Left ventricle myocardium inferior (tissue), 1 donor: ENCODE measurements at regions not wholly inside any gene's neighbourhood (a gene's known extent, or its start where the extent isn't known, plus 50 kb on each side); places are given as distances from the start of the nearest gene placed in this dataset.

ENCODE experiments used
- DNase-seq: peaks from one replicate; pipeline ENCODE4 v3.0.0-alpha.2; 2020
- H3K27ac ChIP-seq: fragments of 200-600 bp; replicated peaks from 2 replicates; pipeline ENCODE4 v1.8.0; 2021
- H3K27me3 ChIP-seq: fragments of 200-600 bp; 2 replicates; pipeline ENCODE4 v1.8.0; 2021; ENCODE audit warnings: low read depth
- H3K36me3 ChIP-seq: fragments of 200-600 bp; 2 replicates; pipeline ENCODE4 v1.8.0; 2021
- H3K4me1 ChIP-seq: fragments of 200-600 bp; 2 replicates; pipeline ENCODE4 v1.8.0; 2021
- H3K4me3 ChIP-seq: fragments of 200-600 bp; 2 replicates; pipeline ENCODE4 v1.8.0; 2021; ENCODE audit warnings: mild to moderate bottlenecking, moderate library complexity
- H3K9me3 ChIP-seq: fragments of 200-600 bp; replicated peaks from 2 replicates; pipeline ENCODE4 v1.8.0; 2021
- CTCF ChIP-seq: fragments of 200-600 bp; IDR thresholded peaks from 2 replicates; pipeline ENCODE4 v1.8.0; 2021; ENCODE audit warnings: antibody characterized with exemption, mild to moderate bottlenecking, borderline replicate concordance
- intact Hi-C: fragments of 100-400 bp; cut with micrococcal nuclease; formaldehyde crosslinking; loops from one replicate; pipeline ENCODE4 v1.11.0; 2022
- donor health status: DM: no; HTN: yes; CAD: no; lungs with severe emphysema.

GRCh38 chr12:108060903-108061302 is 68.2 kb upstream of the WSCD2 start:
- TF ChIP-seq CTCF: no peak
- intact Hi-C loops: no loop called here
- H3K27ac ChIP-seq: no peak overlapping the region
- no peaks in the 10 kb centered on the region for H3K9me3 ChIP-seq
- no peak overlapping the region for H3K4me3 ChIP-seq
- no peaks in the 10 kb centered on the region for H3K4me1 ChIP-seq
- peaks cover 82% of the 10 kb centered on the region for H3K27me3 ChIP-seq
- H3K36me3 ChIP-seq: no peaks in the 10 kb centered on the region
- DNase-seq: no peak

- Histone ChIP-seq H3K4me1 (no peaks in the 10 kb centered on the region), H3K4me3 (no peak overlapping the region), H3K36me3 (no peaks in the 10 kb centered on the region), H3K27ac (no peak overlapping the region), H3K9me3 (no peaks in the 10 kb centered on the region), H3K27me3 (peaks cover 64% of the 10 kb centered on the region)
- intact Hi-C loops: no loop called here
- DNase-seq: no peak
- TF ChIP-seq CTCF: peak; percentile 33
Observed at GRCh38 chr12:108063192-108063591, 65.9 kb upstream of the WSCD2 start.

GRCh38 chr12:108065069-108065468 is 64.0 kb upstream of the WSCD2 start:
- no peaks in the 10 kb centered on the region for H3K36me3 ChIP-seq
- H3K27me3 ChIP-seq: peaks cover 64% of the 10 kb centered on the region

DNA sequence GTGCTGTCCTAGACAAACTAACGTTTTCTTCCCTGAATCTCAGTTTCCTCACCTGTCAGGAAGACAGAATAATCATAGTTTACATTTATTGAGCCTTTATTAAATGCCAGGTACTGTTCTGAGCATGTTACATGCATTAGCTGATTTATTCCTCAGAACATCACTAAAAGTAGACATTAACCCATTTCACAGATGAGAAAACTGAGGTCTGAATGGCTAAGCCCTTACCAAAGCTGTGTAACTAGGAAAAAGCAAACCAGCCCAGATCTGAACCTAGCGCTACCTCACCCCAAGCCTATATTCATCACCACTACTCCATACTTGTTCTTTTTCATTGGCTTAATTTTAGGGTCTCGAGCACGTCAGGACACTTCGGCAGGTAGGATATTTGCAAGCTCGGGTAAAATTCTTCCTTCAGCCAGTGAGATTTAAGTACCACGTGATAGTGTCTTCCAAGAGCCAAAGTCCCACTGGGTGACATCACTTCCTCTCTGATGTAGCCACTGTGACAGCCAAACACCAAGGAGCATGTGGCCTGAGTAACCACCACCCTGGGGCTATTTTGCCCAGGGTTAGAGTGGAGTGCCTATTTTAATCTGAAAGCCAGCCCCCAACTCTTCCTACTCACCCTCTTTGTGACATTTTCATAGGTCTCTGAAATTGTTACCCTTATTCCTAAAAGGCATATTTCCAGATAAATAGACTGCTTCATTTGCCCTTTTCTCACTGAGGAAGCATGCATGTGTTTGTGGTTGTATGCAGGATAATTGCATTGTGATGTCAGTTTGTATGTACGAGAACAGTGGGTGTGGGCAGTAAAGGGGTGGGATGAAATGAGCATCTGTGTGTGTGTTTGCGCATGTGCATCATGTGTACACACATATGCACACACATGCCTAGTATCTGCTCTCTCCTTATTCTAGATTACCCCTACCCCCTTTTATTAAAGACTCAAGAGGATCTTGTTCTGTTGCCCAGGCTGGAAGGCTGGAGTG is 62.2 kb upstream of the WSCD2 start:
- no peak for TF ChIP-seq CTCF
- H3K4me3 ChIP-seq: no peak overlapping the region
- H3K4me1 ChIP-seq: no peaks in the 10 kb centered on the region
- intact Hi-C loops: no loop called here
- DNase-seq: no peak
- no peaks in the 10 kb centered on the region for H3K9me3 ChIP-seq
- no peaks in the 10 kb centered on the region for H3K36me3 ChIP-seq
- H3K27ac ChIP-seq: no peak overlapping the region
- peaks cover 66% of the 10 kb centered on the region for H3K27me3 ChIP-seq

More at GRCh38 chr12:108065069-108065468, 64.0 kb upstream of the WSCD2 start:
- no peak for DNase-seq
- Histone ChIP-seq H3K4me3 (no peak overlapping the region), H3K9me3 (no peaks in the 10 kb centered on the region), H3K27ac (no peak overlapping the region), H3K4me1 (no peaks in the 10 kb centered on the region)
- intact Hi-C loops: no loop called here
- TF ChIP-seq CTCF: no peak

- Histone ChIP-seq H3K36me3 (no peaks in the 10 kb centered on the region), H3K4me1 (no peaks in the 10 kb centered on the region), H3K27me3 (peaks cover 61% of the 10 kb centered on the region), H3K27ac (no peak overlapping the region), H3K9me3 (no peaks in the 10 kb centered on the region), H3K4me3 (no peak overlapping the region)
- DNase-seq: no peak
- TF ChIP-seq CTCF: no peak
- intact Hi-C loops: no loop called here
Observed at GRCh38 chr12:108069651-108070165, 59.4 kb upstream of the WSCD2 start.
